CD4-positive, alpha-beta memory T cell (primary cell): ENCODE measurements at regions not wholly inside any gene's neighbourhood (a gene's known extent, or its start where the extent isn't known, plus 50 kb on each side); places are given as distances from the start of the nearest gene placed in this dataset.

Experiments used
- CTCF ChIA-PET: fragments of 350-600 bp; sonication (Branson Sonifier 250); formaldehyde crosslinking; loops from one replicate; lab custom pipeline; 2021; ENCODE audit warnings: inconsistent platforms; ENCODE audit not compliant: partially characterized antibody; lab: Charles Lee
- POLR2A ChIA-PET: fragments of 350-600 bp; sonication (Branson Sonifier 250); formaldehyde crosslinking; loops from one replicate; lab custom pipeline; 2021; ENCODE audit not compliant: partially characterized antibody; lab: Charles Lee
- DNase-seq, 5 donors: peaks; one replicate each; pipeline versions ENCODE4 v3.0.0 to v3.0.0-alpha.2; 2020 to 2022; ENCODE audit warnings: mixed read lengths in 1 of 5
- H3K27ac ChIP-seq: one replicate; pipeline ENCODE4 v1.7.0; 2013; ENCODE audit warnings: low read depth, low read length
- H3K27me3 ChIP-seq: 2 replicates; pipeline ENCODE4 v1.7.0; 2013; ENCODE audit warnings: mild to moderate bottlenecking, low read length, moderate library complexity; ENCODE audit not compliant: insufficient read depth
- H3K36me3 ChIP-seq: 2 replicates; pipeline ENCODE4 v1.7.0; 2013; ENCODE audit warnings: mild to moderate bottlenecking, low read length, moderate library complexity; ENCODE audit not compliant: insufficient read depth
- H3K4me1 ChIP-seq: 2 replicates; pipeline ENCODE4 v1.7.0; 2013; ENCODE audit warnings: mild to moderate bottlenecking, low read length, moderate library complexity; ENCODE audit not compliant: insufficient read depth
- H3K4me3 ChIP-seq, 2 donors: one replicate each; pipeline ENCODE4 v1.7.0; 2013; ENCODE audit warnings: low read length in 2 of 2, mild to moderate bottlenecking in 1 of 2
- H3K9me3 ChIP-seq, 2 donors: one replicate each; pipeline ENCODE4 v1.7.0; 2013; ENCODE audit warnings: low read length in 2 of 2, control low read depth in 1 of 2; ENCODE audit not compliant: control insufficient read depth in 1 of 2
- H3K27ac Mint-ChIP-seq, 7 donors: one replicate each; pipeline ENCODE4 v1.8.0; 2020 to 2021; ENCODE audit warnings: mixed read lengths in 7 of 7, mild to moderate bottlenecking in 6 of 7, inconsistent platforms in 3 of 7, moderate library complexity in 3 of 7
- H3K27me3 Mint-ChIP-seq, 2 donors: one replicate each; pipeline ENCODE4 v1.8.0; 2020 to 2021; ENCODE audit warnings: mixed read lengths in 2 of 2
- H3K36me3 Mint-ChIP-seq, 2 donors: one replicate each; pipeline ENCODE4 v1.8.0; 2020 to 2021; ENCODE audit warnings: mixed read lengths in 2 of 2, inconsistent platforms in 1 of 2, mild to moderate bottlenecking in 1 of 2
- H3K4me1 Mint-ChIP-seq, 4 donors: one replicate each; pipeline ENCODE4 v1.8.0; 2020 to 2021; ENCODE audit warnings: mixed read lengths in 4 of 4, mild to moderate bottlenecking in 1 of 4
- H3K4me3 Mint-ChIP-seq, 8 donors: one replicate each; pipeline ENCODE4 v1.8.0; 2020 to 2021; ENCODE audit warnings: mixed read lengths in 8 of 8, mild to moderate bottlenecking in 7 of 8, moderate library complexity in 6 of 8, inconsistent platforms in 3 of 8
- H3K9me3 Mint-ChIP-seq, 8 donors: one replicate each; pipeline ENCODE4 v1.8.0; 2020 to 2021; ENCODE audit warnings: mixed read lengths in 8 of 8, mild to moderate bottlenecking in 5 of 8, inconsistent platforms in 3 of 8, moderate library complexity in 1 of 8
- intact Hi-C: fragments of 100-400 bp; cut with micrococcal nuclease; formaldehyde crosslinking; loops from one replicate; pipeline ENCODE4 v1.15.1; 2023

DNA sequence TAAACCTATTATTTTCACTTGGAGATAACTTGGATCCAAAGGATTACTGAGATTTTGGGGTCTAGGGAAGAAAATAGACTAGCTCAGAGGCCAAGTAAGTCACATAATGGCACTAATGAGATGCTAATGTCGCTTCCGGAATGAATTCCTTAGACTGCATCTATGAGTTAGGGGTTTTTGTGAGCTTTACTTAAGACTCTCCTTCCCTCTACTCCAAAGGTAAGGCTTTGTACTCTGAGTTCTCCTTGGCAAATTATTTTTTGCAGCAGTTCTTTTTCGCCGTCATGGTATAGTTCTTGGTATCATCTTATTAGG is 143.9 kb upstream of the KLF14 start:
- Histone ChIP-seq H3K4me1 (peaks cover 15% of the 10 kb centered on the region), H3K36me3 (peaks cover 63% of the 10 kb centered on the region), H3K27me3 (no peaks in the 10 kb centered on the region), H3K4me3 (no peak overlapping the region), H3K27ac (no peak overlapping the region), H3K9me3 (no peaks in the 10 kb centered on the region)
- ChIA-PET POLR2A (interaction anchor here (1.0 to 1.2 kb wide), 2 partner anchors 10 to 19 kb away, joined by 3 to 5 read pairs; no protein-coding TSS in a partner anchor), CTCF (interaction anchor here (1.2 to 1.6 kb wide), 2 partner anchors 11 to 104 kb away, joined by 3 to 4 read pairs; no protein-coding TSS in a partner anchor)
- peaks cover 0 to 5% (median 0%) of the 10 kb centered on the region in 8 donors for H3K9me3 Mint-ChIP-seq
- peak overlapping the region in 2 of 7 donors; percentile 67 to 68 for H3K27ac Mint-ChIP-seq
- intact Hi-C loops = no loop called here
- no peak for DNase-seq
- peaks cover 34 to 80% (median 53%) of the 10 kb centered on the region in 4 donors for H3K4me1 Mint-ChIP-seq
- no peak overlapping the region for H3K4me3 Mint-ChIP-seq
- H3K36me3 Mint-ChIP-seq = peaks cover 64 to 87% of the 10 kb centered on the region in 2 donors
- no peaks in the 10 kb centered on the region for H3K27me3 Mint-ChIP-seq

DNA sequence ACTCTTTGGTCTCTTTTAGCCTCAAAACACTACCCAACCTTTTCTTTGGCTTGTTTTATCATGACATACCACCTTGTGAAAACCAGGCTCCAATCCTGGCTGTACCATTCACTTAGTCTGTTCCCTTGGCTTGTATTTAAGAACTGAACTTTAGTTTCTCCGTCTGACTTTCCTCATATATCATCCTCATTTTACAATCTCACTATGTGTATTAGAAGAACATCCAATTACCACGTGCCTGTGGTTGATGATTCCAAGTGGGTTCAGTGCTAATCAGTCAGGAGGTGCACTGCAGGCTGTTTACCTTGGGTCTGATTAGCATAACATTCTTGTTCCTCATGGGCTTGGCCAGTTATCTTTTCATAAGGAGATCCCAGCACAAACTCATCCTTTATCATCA is 144.8 kb upstream of the KLF14 start:
- intact Hi-C loops = no loop called here
- Histone ChIP-seq H3K27me3 (no peaks in the 10 kb centered on the region), H3K9me3 (no peaks in the 10 kb centered on the region), H3K36me3 (peaks cover 63% of the 10 kb centered on the region), H3K27ac (no peak overlapping the region), H3K4me1 (peaks cover 15% of the 10 kb centered on the region), H3K4me3 (no peak overlapping the region)
- no peaks in the 10 kb centered on the region for H3K27me3 Mint-ChIP-seq
- DNase-seq = no peak
- POLR2A ChIA-PET = no interaction called here
- CTCF ChIA-PET = no interaction called here
- no peak overlapping the region for H3K4me3 Mint-ChIP-seq
- H3K36me3 Mint-ChIP-seq = peaks cover 64 to 86% of the 10 kb centered on the region in 2 donors
- peak overlapping the region in 5 of 7 donors; percentile 1 to 44 (median 3) for H3K27ac Mint-ChIP-seq
- H3K4me1 Mint-ChIP-seq = peaks cover 34 to 75% (median 49%) of the 10 kb centered on the region in 4 donors
- H3K9me3 Mint-ChIP-seq = peaks cover 0 to 5% (median 0%) of the 10 kb centered on the region in 8 donors

DNA sequence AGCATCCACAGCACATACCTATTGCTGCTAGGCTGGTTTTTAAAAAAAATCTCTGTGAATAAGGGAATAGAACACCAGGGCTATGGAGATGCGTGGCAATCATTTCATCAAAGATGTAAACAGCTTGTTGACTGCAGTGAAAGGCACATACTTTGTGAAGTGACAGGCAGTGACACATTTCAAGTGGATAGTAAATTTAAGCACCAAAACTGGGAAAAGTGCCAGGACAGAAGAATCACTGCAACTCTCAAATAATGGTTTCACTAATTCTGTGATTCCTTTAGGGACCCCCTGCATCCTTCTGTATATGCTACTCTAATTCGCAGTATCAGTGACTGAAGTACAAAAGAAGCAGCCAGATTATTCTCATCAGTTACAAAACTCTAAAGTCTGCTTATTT is 145.2 kb upstream of the KLF14 start:
- Mint-ChIP-seq H3K27ac (peak overlapping the region in 1 of 7 donors; percentile 1), H3K9me3 (peaks cover 0 to 5% (median 0%) of the 10 kb centered on the region in 8 donors), H3K36me3 (peaks cover 61 to 85% of the 10 kb centered on the region in 2 donors), H3K27me3 (no peaks in the 10 kb centered on the region), H3K4me3 (no peak overlapping the region), H3K4me1 (peaks cover 34 to 72% (median 49%) of the 10 kb centered on the region in 4 donors)
- intact Hi-C loops = no loop called here
- no peaks in the 10 kb centered on the region for H3K9me3 ChIP-seq
- H3K4me3 ChIP-seq = no peak overlapping the region
- ChIA-PET POLR2A (no interaction called here), CTCF (no interaction called here)
- no peak overlapping the region for H3K27ac ChIP-seq
- H3K27me3 ChIP-seq = no peaks in the 10 kb centered on the region
- no peak for DNase-seq
- H3K36me3 ChIP-seq = peaks cover 63% of the 10 kb centered on the region
- peaks cover 15% of the 10 kb centered on the region for H3K4me1 ChIP-seq

DNA sequence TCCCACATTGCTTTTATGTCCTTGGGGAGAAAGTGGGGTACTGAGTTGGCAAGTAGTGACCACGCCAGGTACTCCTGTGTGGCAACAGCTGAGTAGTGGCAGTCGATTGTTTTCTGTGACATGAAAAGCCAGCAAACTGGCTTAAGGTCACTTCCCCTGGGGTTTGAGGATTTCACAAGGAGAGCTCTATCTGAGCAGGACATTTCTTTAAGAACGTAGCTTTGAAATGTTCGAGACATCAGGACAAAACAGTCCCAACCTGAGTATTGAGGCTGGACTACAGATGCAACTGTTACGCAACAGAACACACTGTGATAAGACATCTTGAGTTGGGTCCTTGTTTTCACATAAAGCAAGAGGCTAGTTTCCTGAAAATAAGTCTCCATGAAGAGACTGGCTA is 146.7 kb upstream of the KLF14 start:
- ChIA-PET POLR2A (interaction anchor here (0.9 kb wide), 1 partner anchor 80 kb away, joined by 4 read pairs; no protein-coding TSS in a partner anchor), CTCF (interaction anchor here (1.0 to 3.5 kb wide), 2 partner anchors 16 to 160 kb away, joined by 3 to 19 read pairs; no protein-coding TSS in a partner anchor)
- H3K9me3 Mint-ChIP-seq = peaks cover 0 to 3% (median 0%) of the 10 kb centered on the region in 8 donors
- intact Hi-C loops = no loop called here
- H3K27ac Mint-ChIP-seq = peak overlapping the region in 3 of 7 donors; percentile 47 to 78 (median 57)
- peaks cover 15% of the 10 kb centered on the region for H3K4me1 ChIP-seq
- peaks cover 64% of the 10 kb centered on the region for H3K36me3 ChIP-seq
- no peaks in the 10 kb centered on the region for H3K27me3 Mint-ChIP-seq
- H3K36me3 Mint-ChIP-seq = peaks cover 61 to 88% of the 10 kb centered on the region in 2 donors
- peaks cover 33 to 69% (median 58%) of the 10 kb centered on the region in 4 donors for H3K4me1 Mint-ChIP-seq
- DNase-seq = no peak
- peak overlapping the region in 1 of 8 donors; percentile 44 for H3K4me3 Mint-ChIP-seq
- H3K27me3 ChIP-seq = no peaks in the 10 kb centered on the region
- no peaks in the 10 kb centered on the region for H3K9me3 ChIP-seq
- H3K27ac ChIP-seq = no peak overlapping the region
- no peak overlapping the region for H3K4me3 ChIP-seq

DNA sequence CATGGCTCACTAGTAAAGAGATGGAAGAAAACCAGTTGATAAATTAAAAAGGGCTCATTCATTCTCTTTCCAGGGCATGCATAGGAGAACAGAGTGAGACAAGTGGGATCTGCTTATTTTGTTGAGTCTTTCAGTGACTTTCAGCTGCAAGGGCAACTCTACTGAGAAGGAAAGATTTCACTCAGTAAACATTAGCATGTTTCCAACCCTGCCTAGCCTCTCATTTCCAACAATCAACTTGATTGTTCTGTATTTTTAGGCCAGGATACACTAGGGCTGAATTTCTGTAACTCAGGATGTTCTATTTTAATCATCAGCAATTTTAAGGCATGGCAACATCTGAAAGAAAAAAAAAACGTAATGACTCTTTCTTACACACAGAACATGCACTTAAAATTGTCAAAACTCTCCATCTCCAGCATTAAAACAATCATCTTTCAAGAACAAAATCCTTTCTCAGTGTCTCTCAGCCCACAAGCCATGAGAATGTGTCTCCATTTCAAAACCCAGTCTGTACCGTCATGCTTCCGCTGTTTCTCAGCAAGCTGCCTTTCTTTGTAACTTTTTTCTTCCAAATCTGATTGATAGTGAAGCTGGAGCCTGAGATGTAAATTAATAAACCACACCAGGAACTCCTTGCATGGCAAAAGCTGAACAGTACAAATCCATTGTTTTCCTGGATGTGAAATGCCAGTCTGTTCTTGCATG is 147.2 kb upstream of the KLF14 start:
- Mint-ChIP-seq H3K27me3 (no peaks in the 10 kb centered on the region), H3K27ac (peak overlapping the region in 4 of 7 donors; percentile 1 to 78 (median 55)), H3K4me1 (peaks cover 32 to 71% (median 56%) of the 10 kb centered on the region in 4 donors), H3K36me3 (peaks cover 59 to 88% of the 10 kb centered on the region in 2 donors), H3K9me3 (peaks cover 0 to 3% (median 0%) of the 10 kb centered on the region in 8 donors), H3K4me3 (peak overlapping the region in 1 of 8 donors; percentile 7)
- Histone ChIP-seq H3K4me1 (peaks cover 15% of the 10 kb centered on the region), H3K36me3 (peaks cover 68% of the 10 kb centered on the region), H3K27me3 (no peaks in the 10 kb centered on the region), H3K4me3 (no peak overlapping the region), H3K9me3 (no peaks in the 10 kb centered on the region), H3K27ac (no peak overlapping the region)
- DNase-seq = no peak
- ChIA-PET POLR2A (interaction anchor here (0.5 to 1.5 kb wide), 4 partner anchors 9 to 79 kb away, joined by 3 to 4 read pairs (median 3); no protein-coding TSS in a partner anchor), CTCF (interaction anchor here (0.7 to 3.5 kb wide), 3 partner anchors 16 to 160 kb away, joined by 3 to 19 read pairs (median 3); no protein-coding TSS in a partner anchor)
- intact Hi-C loops = no loop called here

DNA sequence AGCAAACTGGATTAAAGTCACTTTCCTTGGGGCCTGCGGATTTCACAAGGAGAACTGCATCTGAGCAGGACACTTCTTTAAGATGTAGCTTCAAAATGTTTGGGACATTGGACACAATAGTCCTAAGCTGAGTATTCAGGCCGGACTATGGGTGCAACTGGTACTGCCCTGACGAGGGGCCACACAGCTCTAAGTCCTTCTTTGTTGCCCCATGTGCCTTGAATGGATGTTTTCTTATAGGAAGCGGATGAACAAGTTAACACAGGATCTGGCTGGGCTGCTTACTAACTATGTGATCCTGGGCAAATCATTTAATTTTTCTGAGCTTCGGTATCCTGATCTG is 147.8 kb upstream of the KLF14 start:
- peaks cover 14% of the 10 kb centered on the region for H3K4me1 ChIP-seq
- Mint-ChIP-seq H3K4me1 (peaks cover 30 to 72% (median 56%) of the 10 kb centered on the region in 4 donors), H3K36me3 (peaks cover 54 to 88% of the 10 kb centered on the region in 2 donors), H3K4me3 (no peak overlapping the region), H3K27me3 (no peaks in the 10 kb centered on the region), H3K27ac (peak overlapping the region in 6 of 7 donors; percentile 2 to 67 (median 34)), H3K9me3 (peaks cover 0 to 3% (median 0%) of the 10 kb centered on the region in 8 donors)
- no peaks in the 10 kb centered on the region for H3K27me3 ChIP-seq
- DNase-seq = no peak
- H3K9me3 ChIP-seq = no peaks in the 10 kb centered on the region
- CTCF ChIA-PET = interaction anchor here (0.7 to 3.5 kb wide), 3 partner anchors 15 to 125 kb away, joined by 3 to 19 read pairs (median 3); no protein-coding TSS in a partner anchor
- H3K4me3 ChIP-seq = no peak overlapping the region
- POLR2A ChIA-PET = interaction anchor here (0.5 to 1.5 kb wide), 4 partner anchors 10 to 32 kb away, joined by 3 to 6 read pairs (median 3); no protein-coding TSS in a partner anchor
- intact Hi-C loops = no loop called here
- no peak overlapping the region for H3K27ac ChIP-seq
- peaks cover 68% of the 10 kb centered on the region for H3K36me3 ChIP-seq

DNA sequence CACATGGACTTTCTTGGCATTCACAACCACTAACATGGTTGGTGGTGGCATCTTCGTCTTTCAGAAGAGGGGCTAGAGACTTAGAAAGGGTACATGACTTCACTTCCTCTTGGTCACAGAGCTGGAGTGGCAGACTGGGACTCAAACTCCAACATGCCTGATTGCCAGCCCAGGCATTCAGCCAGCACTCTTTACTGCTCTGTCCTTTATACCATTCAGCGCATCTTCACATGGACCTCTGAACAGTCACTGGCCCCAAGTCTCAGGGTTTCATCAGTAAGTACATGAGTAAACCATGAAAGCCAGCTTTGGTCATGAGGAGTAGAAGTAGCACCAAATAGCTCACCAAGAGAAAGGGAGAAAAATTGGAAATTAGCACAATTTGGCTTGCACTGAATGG is 148.4 kb upstream of the KLF14 start:
- Mint-ChIP-seq H3K27me3 (no peaks in the 10 kb centered on the region), H3K4me3 (no peak overlapping the region), H3K36me3 (peaks cover 54 to 88% of the 10 kb centered on the region in 2 donors), H3K9me3 (peaks cover 0 to 3% (median 0%) of the 10 kb centered on the region in 8 donors), H3K4me1 (peaks cover 32 to 72% (median 56%) of the 10 kb centered on the region in 4 donors), H3K27ac (peak overlapping the region in 3 of 7 donors; percentile 32 to 67 (median 64))
- DNase-seq = no peak
- POLR2A ChIA-PET = interaction anchor here (1.1 to 1.5 kb wide), 2 partner anchors 10 to 32 kb away, joined by 3 to 6 read pairs; no protein-coding TSS in a partner anchor
- H3K36me3 ChIP-seq = peaks cover 68% of the 10 kb centered on the region
- intact Hi-C loops = no loop called here
- H3K27me3 ChIP-seq = no peaks in the 10 kb centered on the region
- no peak overlapping the region for H3K27ac ChIP-seq
- peaks cover 7% of the 10 kb centered on the region for H3K4me1 ChIP-seq
- H3K4me3 ChIP-seq = no peak overlapping the region
- CTCF ChIA-PET = interaction anchor here (0.8 to 3.5 kb wide), 3 partner anchors 14 to 158 kb away, joined by 3 to 19 read pairs (median 5); no protein-coding TSS in a partner anchor
- no peaks in the 10 kb centered on the region for H3K9me3 ChIP-seq
